HCEC 1CT (cell line): ENCODE measurements at regions not wholly inside any gene's neighbourhood (a gene's known extent, or its start where the extent isn't known, plus 50 kb on each side); places are given as distances from the start of the nearest gene placed in this dataset.

ENCODE experiments used
- DNase-seq: peaks from one replicate; pipeline ENCODE4 v3.0.0-alpha.2; 2017

GRCh38 chr6:19042420-19042819, 655.3 kb downstream of the RNF144B start:
- no peak for DNase-seq

GRCh38 chr6:19050765-19051164, 663.6 kb downstream of the RNF144B start:
- no peak for DNase-seq

- DNase-seq: no peak
Observed at GRCh38 chr6:19052219-19052618, 665.1 kb downstream of the RNF144B start.

GRCh38 chr6:19059102-19059501, 672.0 kb downstream of the RNF144B start:
- DNase-seq: no peak

GRCh38 chr6:19067165-19067564, 680.0 kb downstream of the RNF144B start:
- no peak for DNase-seq

- DNase-seq: no peak
Observed at GRCh38 chr6:19070520-19070919, 683.4 kb downstream of the RNF144B start.

GRCh38 chr6:19083801-19084200, 696.7 kb downstream of the RNF144B start:
- no peak for DNase-seq

- no peak for DNase-seq
Observed at GRCh38 chr6:19086480-19086879, 699.3 kb downstream of the RNF144B start.

- DNase-seq: no peak
Observed at GRCh38 chr6:19087296-19087695, 700.1 kb downstream of the RNF144B start.

GRCh38 chr6:19087897-19088296, 700.7 kb downstream of the RNF144B start:
- no peak for DNase-seq

GRCh38 chr6:19100752-19101151, 713.6 kb downstream of the RNF144B start:
- DNase-seq: no peak

GRCh38 chr6:19102936-19103335, 715.8 kb downstream of the RNF144B start:
- DNase-seq: no peak

- DNase-seq: no peak
Observed at GRCh38 chr6:19107468-19107867, 720.3 kb downstream of the RNF144B start.

GRCh38 chr6:19121521-19121920, 715.6 kb upstream of the ID4 start:
- DNase-seq: no peak

- no peak for DNase-seq
Observed at GRCh38 chr6:19127081-19127480, 710.1 kb upstream of the ID4 start.

- no peak for DNase-seq
Observed at GRCh38 chr6:19128701-19129100, 708.5 kb upstream of the ID4 start.

GRCh38 chr6:19135706-19136105, 701.5 kb upstream of the ID4 start:
- DNase-seq: no peak

- no peak for DNase-seq
Observed at GRCh38 chr6:19137505-19137904, 699.7 kb upstream of the ID4 start.

GRCh38 chr6:19142275-19142674, 694.9 kb upstream of the ID4 start:
- DNase-seq: no peak

GRCh38 chr6:19150307-19150706, 686.9 kb upstream of the ID4 start:
- no peak for DNase-seq

- DNase-seq: no peak
Observed at GRCh38 chr6:19153270-19153980, 683.7 kb upstream of the ID4 start.

GRCh38 chr6:19153981-19154295, 683.2 kb upstream of the ID4 start:
- DNase-seq: no peak

- no peak for DNase-seq
Observed at GRCh38 chr6:19156443-19156842, 680.7 kb upstream of the ID4 start.

- no peak for DNase-seq
Observed at GRCh38 chr6:19157486-19157885, 679.7 kb upstream of the ID4 start.

GRCh38 chr6:19158586-19158985, 678.6 kb upstream of the ID4 start:
- DNase-seq: no peak

GRCh38 chr6:19159089-19159488, 678.1 kb upstream of the ID4 start:
- DNase-seq: no peak
